MV-4-11 (cell line): ENCODE measurements at regions not wholly inside any gene's neighbourhood (a gene's known extent, or its start where the extent isn't known, plus 50 kb on each side); places are given as distances from the start of the nearest gene placed in this dataset.
"Not testable (repeated sequence)": the region's sequence is repeated elsewhere in the genome, so short reads cannot be mapped to it uniquely, and the experiment has no call there.

Experiments
- DNase-seq: peaks from one replicate; lab custom pipeline; 2025; lab: John Stamatoyannopoulos, UW

- no peak for DNase-seq
Observed at GRCh38 chr11:97548280-97548679, 1158.5 kb downstream of the JRKL start.

GRCh38 chr11:97557399-97557798 is 1167.6 kb downstream of the JRKL start:
- no peak for DNase-seq

- DNase-seq: no peak
Observed at GRCh38 chr11:97567801-97568200, 1178.0 kb downstream of the JRKL start.

GRCh38 chr11:97570636-97571035 is 1180.8 kb downstream of the JRKL start:
- DNase-seq: no peak

- DNase-seq: not testable (repeated sequence)
Observed at GRCh38 chr11:97573771-97574170, 1184.0 kb downstream of the JRKL start.

GRCh38 chr11:97574976-97575665 is 1185.3 kb downstream of the JRKL start:
- no peak for DNase-seq

- DNase-seq: peak; percentile 79
Observed at GRCh38 chr11:97607291-97608000, 1217.6 kb downstream of the JRKL start.

GRCh38 chr11:97610000-97610399 is 1220.2 kb downstream of the JRKL start:
- DNase-seq: peak; percentile 11

GRCh38 chr11:97610854-97611253 is 1221.0 kb downstream of the JRKL start:
- DNase-seq: no peak

GRCh38 chr11:97611345-97611744 is 1221.5 kb downstream of the JRKL start:
- no peak for DNase-seq

GRCh38 chr11:97614606-97615005 is 1224.8 kb downstream of the JRKL start:
- no peak for DNase-seq

GRCh38 chr11:97615546-97615945 is 1225.7 kb downstream of the JRKL start:
- no peak for DNase-seq

GRCh38 chr11:97617031-97617430 is 1227.2 kb downstream of the JRKL start:
- no peak for DNase-seq

- no peak for DNase-seq
Observed at GRCh38 chr11:97620007-97620406, 1230.2 kb downstream of the JRKL start.

- DNase-seq: no peak
Observed at GRCh38 chr11:97621282-97621681, 1231.5 kb downstream of the JRKL start.

GRCh38 chr11:97622795-97623194 is 1233.0 kb downstream of the JRKL start:
- DNase-seq: peak; percentile 67

- DNase-seq: not testable (repeated sequence)
Observed at GRCh38 chr11:97636741-97637140, 1246.9 kb downstream of the JRKL start.

- no peak for DNase-seq
Observed at GRCh38 chr11:97637701-97638100, 1247.9 kb downstream of the JRKL start.

- DNase-seq: no peak
Observed at GRCh38 chr11:97638641-97639224, 1248.9 kb downstream of the JRKL start.

GRCh38 chr11:97641988-97642387 is 1252.2 kb downstream of the JRKL start:
- no peak for DNase-seq

- no peak for DNase-seq
Observed at GRCh38 chr11:97645736-97646135, 1255.9 kb downstream of the JRKL start.

- DNase-seq: no peak
Observed at GRCh38 chr11:97656356-97656755, 1266.5 kb downstream of the JRKL start.

- DNase-seq: no peak
Observed at GRCh38 chr11:97657852-97658251, 1268.0 kb downstream of the JRKL start.
